HEK293T (cell line): ENCODE measurements at regions not wholly inside any gene's neighbourhood (a gene's known extent, or its start where the extent isn't known, plus 50 kb on each side); places are given as distances from the start of the nearest gene placed in this dataset.

Source experiments
- BHLHE40 ChIP-seq: fragments of 450-650 bp; IDR thresholded peaks from 2 replicates; pipeline ENCODE4 v1.6.1; 2016; ENCODE audit warnings: mild to moderate bottlenecking, moderate library complexity, borderline replicate concordance
- FOXA1 ChIP-seq: fragments of 450-650 bp; IDR thresholded peaks from 2 replicates; pipeline ENCODE4 v1.6.1; 2016; ENCODE audit warnings: mild to moderate bottlenecking
- FOXM1 ChIP-seq: fragments of 450-650 bp; IDR thresholded peaks from 2 replicates; pipeline ENCODE4 v1.6.1; 2017; ENCODE audit warnings: mild to moderate bottlenecking, borderline replicate concordance
- SP1 ChIP-seq: fragments of 450-650 bp; IDR thresholded peaks from 2 replicates; pipeline ENCODE4 v1.6.1; 2017
- SUZ12 ChIP-seq: fragments of 450-650 bp; IDR thresholded peaks from 2 replicates; pipeline ENCODE4 v1.6.1; 2016; ENCODE audit warnings: mild to moderate bottlenecking
- ZNF384 ChIP-seq: fragments of 450-650 bp; IDR thresholded peaks from 2 replicates; pipeline ENCODE4 v1.6.1; 2016
- TF ChIP-seq, protein P1 (sequence below): fragments of 450-650 bp; IDR thresholded peaks from 2 replicates; pipeline ENCODE4 v1.6.1; 2016

GRCh38 chr15:62582580-62582979 lies 417.5 kb upstream of the C2CD4B start:
- TF ChIP-seq FOXA1 (no peak), FOXM1 (no peak), BHLHE40 (no peak), SP1 (no peak), SUZ12 (no peak), ZNF384 (no peak)
- TF ChIP-seq, protein P1, sequence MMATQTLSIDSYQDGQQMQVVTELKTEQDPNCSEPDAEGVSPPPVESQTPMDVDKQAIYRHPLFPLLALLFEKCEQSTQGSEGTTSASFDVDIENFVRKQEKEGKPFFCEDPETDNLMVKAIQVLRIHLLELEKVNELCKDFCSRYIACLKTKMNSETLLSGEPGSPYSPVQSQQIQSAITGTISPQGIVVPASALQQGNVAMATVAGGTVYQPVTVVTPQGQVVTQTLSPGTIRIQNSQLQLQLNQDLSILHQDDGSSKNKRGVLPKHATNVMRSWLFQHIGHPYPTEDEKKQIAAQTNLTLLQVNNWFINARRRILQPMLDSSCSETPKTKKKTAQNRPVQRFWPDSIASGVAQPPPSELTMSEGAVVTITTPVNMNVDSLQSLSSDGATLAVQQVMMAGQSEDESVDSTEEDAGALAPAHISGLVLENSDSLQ, result no peak
